ENCODE measurements at regions not wholly inside any gene's neighbourhood (a gene's known extent, or its start where the extent isn't known, plus 50 kb on each side); places are given as distances from the start of the nearest gene placed in this dataset.
"Not testable (repeated sequence)": the region's sequence is repeated elsewhere in the genome, so short reads cannot be mapped to it uniquely, and the experiment has no call there.

DNA sequence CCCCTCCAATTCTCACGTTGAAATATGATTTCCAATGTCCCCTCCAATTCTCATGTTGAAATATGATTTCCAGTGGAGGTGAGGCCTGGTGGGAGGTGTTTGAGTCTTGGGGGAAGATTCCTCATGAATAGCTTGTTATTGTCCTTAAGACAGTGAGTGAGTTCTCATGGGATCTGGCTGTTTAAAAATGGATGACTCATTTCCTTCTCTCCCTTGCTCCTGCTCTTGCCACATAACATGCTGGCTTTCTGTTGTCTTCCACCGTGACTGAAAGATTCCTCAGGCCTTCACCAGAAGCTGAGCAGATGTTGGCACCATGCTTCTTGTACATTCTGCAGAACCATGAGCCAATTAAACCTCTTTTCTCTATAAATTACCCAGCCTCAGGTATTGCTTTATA is 346.8 kb upstream of the TECRL start:
- TF ChIP-seq, protein P1, sequence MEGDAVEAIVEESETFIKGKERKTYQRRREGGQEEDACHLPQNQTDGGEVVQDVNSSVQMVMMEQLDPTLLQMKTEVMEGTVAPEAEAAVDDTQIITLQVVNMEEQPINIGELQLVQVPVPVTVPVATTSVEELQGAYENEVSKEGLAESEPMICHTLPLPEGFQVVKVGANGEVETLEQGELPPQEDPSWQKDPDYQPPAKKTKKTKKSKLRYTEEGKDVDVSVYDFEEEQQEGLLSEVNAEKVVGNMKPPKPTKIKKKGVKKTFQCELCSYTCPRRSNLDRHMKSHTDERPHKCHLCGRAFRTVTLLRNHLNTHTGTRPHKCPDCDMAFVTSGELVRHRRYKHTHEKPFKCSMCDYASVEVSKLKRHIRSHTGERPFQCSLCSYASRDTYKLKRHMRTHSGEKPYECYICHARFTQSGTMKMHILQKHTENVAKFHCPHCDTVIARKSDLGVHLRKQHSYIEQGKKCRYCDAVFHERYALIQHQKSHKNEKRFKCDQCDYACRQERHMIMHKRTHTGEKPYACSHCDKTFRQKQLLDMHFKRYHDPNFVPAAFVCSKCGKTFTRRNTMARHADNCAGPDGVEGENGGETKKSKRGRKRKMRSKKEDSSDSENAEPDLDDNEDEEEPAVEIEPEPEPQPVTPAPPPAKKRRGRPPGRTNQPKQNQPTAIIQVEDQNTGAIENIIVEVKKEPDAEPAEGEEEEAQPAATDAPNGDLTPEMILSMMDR (IDR thresholded peaks at IDR 0.05): no peak
- Histone ChIP-seq H3K27ac (no peak overlapping the region), H3K36me3 (no peaks in the 10 kb centered on the region), H3K4me1 (no peaks in the 10 kb centered on the region), H3K9me3 (no peaks in the 10 kb centered on the region), H3K27me3 (ENCODE audit: low read depth) (no peaks in the 10 kb centered on the region), H3K4me3 (no peak overlapping the region)
- no peak for ATAC-seq
- DNase-seq: no peak
- intact Hi-C loops (cut with DNase I): no loop called here

DNA sequence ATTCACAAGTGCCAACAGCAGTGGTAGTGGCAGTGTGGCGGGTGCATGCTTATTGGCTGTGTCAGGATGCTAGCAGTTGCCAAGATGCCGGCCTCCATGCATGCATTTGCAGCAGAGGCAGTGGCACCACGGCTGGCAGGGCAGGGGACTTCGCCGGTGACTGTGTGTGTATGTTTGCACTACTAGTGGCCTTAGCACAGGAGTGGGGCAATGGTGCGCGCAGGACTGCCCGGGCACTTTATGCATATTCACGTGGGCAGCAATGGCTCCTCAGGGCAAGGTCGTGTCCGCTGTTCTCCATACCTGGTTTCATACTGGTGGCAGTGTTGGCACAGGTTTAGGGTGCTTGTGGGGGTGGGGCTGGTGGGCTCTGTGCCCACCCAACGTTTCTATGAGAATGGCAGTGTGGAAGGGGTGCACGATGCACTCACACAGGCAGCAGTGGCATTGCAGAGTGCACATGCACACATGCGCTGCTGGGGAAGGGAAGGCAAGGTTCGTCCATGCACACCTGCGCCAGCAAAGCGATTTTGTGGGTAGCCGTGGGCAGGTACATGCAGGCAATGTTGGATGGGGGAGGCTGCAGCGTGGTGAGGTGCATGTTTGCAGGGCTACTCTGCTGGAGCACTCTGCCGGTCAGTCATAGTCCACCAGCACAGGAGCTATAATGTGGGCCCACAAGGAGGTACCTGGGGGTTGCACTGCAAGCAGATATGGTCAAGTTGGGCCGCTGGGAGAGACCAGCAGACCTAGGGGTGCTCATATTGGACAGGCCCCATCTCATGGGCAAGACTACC is 338.9 kb upstream of the TECRL start:
- Histone ChIP-seq H3K36me3 (no peaks in the 10 kb centered on the region), H3K9me3 (no peaks in the 10 kb centered on the region), H3K27ac (no peak overlapping the region), H3K4me3 (no peak overlapping the region), H3K4me1 (no peaks in the 10 kb centered on the region), H3K27me3 (ENCODE audit: low read depth) (no peaks in the 10 kb centered on the region)
- TF ChIP-seq, protein P1 (IDR thresholded peaks at IDR 0.05): no peak
- no peak for DNase-seq
- intact Hi-C loops (cut with DNase I): no loop called here
- peak in 1 of 2 donors; percentile 32 for ATAC-seq

DNA sequence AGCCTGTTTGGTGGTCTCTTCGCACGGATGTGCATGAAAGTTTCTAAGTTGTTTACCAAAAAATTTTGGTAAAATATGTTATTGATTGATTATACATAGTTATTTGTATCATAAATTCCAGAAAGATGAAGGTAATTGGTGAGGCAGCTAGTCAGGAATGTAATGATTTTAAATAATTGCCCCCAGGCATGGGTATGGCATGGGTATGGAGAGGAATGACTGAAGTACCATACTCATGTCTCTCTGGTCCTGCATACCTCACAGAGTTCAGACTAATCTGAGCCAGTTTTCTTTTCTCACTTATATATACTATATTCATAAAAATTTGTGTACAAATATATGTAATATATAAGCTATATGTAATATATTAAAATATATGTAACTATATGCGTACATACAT is 329.0 kb upstream of the TECRL start:
- no peak overlapping the region for H3K4me3 ChIP-seq
- H3K4me1 ChIP-seq: no peaks in the 10 kb centered on the region
- H3K27ac ChIP-seq: no peak overlapping the region
- no peaks in the 10 kb centered on the region for H3K27me3 ChIP-seq (ENCODE audit: low read depth)
- no peaks in the 10 kb centered on the region for H3K9me3 ChIP-seq
- TF ChIP-seq, protein P1 (IDR thresholded peaks at IDR 0.05): no peak
- ATAC-seq: no peak
- intact Hi-C loops (cut with DNase I): no loop called here
- H3K36me3 ChIP-seq: no peaks in the 10 kb centered on the region
- DNase-seq: no peak

DNA sequence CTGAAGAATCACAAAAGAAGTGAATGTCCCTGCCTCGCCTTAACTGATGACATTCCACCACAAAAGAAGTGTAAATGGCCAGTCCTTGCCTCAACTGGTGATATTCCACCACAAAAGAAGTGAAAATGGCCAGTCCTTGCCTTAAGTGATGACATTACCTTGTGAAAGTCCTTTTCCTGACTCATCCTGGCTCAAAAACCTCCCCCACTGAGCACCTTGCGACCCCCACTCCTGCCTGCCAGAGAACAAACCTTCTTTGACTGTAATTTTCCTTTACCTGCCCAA is 328.5 kb upstream of the TECRL start:
- H3K9me3 ChIP-seq; ATAC-seq; H3K4me3 ChIP-seq; H3K36me3 ChIP-seq; DNase-seq; H3K27ac ChIP-seq; H3K27me3 ChIP-seq (ENCODE audit: low read depth); H3K4me1 ChIP-seq; intact Hi-C loops (cut with DNase I): not testable (repeated sequence)

DNA sequence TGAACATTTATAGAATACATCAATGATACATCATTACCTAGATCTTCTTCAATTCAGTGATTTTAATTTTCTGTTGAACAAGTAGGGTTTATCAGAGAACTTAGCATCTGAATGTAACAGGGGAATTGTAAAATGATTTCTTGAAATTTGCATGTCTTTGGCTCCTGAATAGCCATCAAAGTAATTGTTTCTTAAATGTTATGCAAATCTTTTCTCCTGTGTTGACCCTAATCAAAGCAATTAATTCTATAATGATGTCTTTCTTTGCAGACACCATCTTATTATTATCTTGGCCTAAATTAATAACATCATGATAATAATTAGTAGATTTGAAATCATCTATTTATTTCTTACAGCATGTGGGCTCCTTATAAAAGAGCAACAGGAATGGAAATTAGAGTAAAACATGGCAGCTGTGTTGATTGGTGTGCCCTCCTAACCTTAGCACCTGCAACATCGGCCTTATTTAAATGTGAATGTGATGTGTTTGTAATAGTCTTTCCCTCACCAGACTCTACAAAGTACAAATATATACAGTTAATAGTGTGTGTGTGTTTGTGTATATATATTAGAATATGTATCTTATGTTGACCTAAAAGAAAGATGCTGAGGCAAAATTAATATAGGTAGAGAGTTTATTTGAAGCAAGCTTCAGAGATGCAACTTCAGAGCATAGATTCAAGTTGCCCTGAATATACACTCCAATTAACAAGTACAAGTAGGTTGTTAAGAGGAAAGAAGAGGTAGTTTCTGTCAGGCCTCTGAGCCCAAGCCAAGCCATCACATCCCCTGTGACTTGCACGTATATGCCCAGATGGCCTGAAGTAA is 328.0 kb upstream of the TECRL start:
- TF ChIP-seq, protein P1 (IDR thresholded peaks at IDR 0.05): no peak
- H3K4me3 ChIP-seq: no peak overlapping the region
- no peak for ATAC-seq
- intact Hi-C loops (cut with DNase I): no loop called here
- no peak overlapping the region for H3K27ac ChIP-seq
- no peak for DNase-seq
- H3K36me3 ChIP-seq: no peaks in the 10 kb centered on the region
- H3K9me3 ChIP-seq: no peaks in the 10 kb centered on the region
- H3K27me3 ChIP-seq (ENCODE audit: low read depth): no peaks in the 10 kb centered on the region
- H3K4me1 ChIP-seq: no peaks in the 10 kb centered on the region

DNA sequence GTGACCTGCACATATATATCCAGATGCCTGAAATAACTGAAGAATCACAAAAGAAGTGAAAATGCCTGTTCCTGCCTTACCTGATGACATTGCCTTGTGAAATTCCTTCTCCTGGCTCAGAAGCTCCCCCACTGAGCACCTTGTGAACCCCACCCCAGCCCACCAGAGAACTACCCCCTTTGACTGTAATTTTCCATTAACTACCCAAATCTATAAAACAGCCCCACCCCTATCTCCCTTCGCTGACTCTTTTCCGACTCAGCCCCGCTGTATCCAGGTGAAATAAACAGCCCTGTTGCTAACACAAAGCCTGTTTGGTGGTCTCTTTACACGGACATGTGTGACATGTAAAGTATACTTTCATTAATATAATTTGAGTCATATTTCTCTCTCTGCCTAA is 320.3 kb upstream of the TECRL start:
- Histone ChIP-seq H3K27ac (no peak overlapping the region), H3K4me1 (no peaks in the 10 kb centered on the region), H3K27me3 (ENCODE audit: low read depth) (no peaks in the 10 kb centered on the region), H3K36me3 (no peaks in the 10 kb centered on the region), H3K9me3 (no peaks in the 10 kb centered on the region), H3K4me3 (no peak overlapping the region)
- ATAC-seq (no peak), DNase-seq (no peak)
- intact Hi-C loops (cut with DNase I): no loop called here
- TF ChIP-seq, protein P1 (IDR thresholded peaks at IDR 0.05): no peak

Measured in lower lobe of right lung (tissue), 2 donors.